SHP77 (cell line): ENCODE measurements at regions not wholly inside any gene's neighbourhood (a gene's known extent, or its start where the extent isn't known, plus 50 kb on each side); places are given as distances from the start of the nearest gene placed in this dataset.

Source experiments
- DNase-seq, 2 experiments: peaks; one replicate each; lab custom pipeline; 2025; lab: John Stamatoyannopoulos, UW

DNA sequence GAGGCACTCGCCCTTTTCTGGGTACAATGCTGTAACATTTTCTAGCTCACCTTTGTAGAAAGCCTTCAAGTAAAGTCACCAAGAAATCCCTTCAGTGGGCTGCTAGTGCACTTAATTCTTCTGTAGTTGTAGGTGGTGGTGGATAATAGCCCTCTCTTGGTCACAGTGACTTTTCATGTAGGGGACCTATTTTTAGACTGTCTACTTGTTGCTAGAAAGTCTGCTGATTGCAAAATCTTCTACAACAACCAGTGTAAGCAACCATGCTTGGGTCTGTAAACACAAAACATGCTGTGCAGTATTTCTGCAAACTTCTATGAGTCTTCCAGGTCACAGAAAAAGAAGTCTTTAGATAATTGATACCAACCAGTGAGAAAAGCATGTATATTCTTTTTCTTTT is 55.6 kb downstream of the PBDC1 start:
- DNase-seq = no peak

DNA sequence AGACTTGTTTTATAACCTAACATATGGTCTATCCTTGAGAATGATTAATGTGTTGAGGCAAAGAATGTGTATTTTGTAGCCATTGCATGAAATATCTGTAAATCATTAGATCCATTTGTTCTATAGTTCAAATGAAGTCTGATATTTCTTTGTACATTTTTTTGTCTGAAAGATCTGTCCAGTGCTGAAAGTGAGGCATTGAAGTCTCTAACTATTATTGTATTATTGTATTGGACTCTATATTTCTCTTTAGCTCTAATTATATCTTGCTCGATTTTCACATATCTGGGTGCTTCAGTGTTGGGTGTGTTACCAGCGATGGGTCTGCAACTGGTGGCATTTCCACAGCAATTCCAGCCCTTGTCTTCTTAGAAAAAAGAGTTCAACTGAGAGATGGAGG is 76.0 kb downstream of the PBDC1 start:
- DNase-seq = no peak

DNA sequence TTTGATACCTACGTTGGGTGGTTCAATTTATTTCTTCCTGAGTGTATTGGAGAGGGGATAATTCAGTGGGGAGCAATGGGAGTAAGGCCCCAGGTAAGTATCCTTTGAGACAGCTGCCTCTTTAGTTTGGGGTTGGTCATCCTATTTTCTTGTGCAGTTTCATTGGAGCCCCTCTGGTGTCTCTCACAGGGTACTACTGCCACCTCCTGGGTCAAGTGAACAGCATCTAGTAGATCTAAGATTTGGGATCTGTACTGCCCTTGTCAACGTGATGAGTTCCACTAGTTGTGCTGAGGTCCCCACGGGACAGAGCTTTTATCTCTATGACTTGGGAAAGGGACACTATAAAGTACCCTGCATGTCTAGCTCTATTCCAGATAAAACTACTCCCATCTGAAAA is 80.6 kb downstream of the PBDC1 start:
- DNase-seq = peak; percentile 10 to 25

DNA sequence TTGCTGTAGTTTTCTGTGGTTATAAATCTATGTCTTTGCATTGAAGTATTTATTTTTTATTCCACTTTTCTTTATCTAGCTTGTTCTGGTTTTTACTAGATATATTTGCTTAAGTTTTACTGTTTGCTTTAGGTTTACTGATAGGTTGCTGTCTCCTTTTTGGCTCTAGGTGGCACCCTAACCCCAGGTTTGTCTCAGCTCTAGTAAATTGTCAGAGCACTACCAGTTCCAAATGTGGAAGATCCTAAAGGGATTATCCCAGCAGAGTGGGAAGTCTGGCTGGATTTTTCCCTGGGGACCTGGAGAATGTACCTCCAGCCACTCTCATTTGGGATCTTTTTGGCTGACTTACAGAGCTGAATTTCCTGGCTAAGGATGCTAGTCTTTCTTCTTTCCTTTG is 106.1 kb downstream of the PBDC1 start:
- DNase-seq = peak; percentile 2 to 33
